H1 (cell line): ENCODE measurements at regions not wholly inside any gene's neighbourhood (a gene's known extent, or its start where the extent isn't known, plus 50 kb on each side); places are given as distances from the start of the nearest gene placed in this dataset.

ENCODE experiments used
- CTCF ChIA-PET: fragments of 300-600 bp; sonication (Branson Sonifier 250); formaldehyde crosslinking; loops from one replicate; lab custom pipeline; 2021; ENCODE audit not compliant: partially characterized antibody; lab: Charles Lee
- POLR2A ChIA-PET: fragments of 300-600 bp; sonication (Branson Sonifier 250); formaldehyde crosslinking; loops from one replicate; lab custom pipeline; 2021; ENCODE audit warnings: inconsistent platforms; ENCODE audit not compliant: partially characterized antibody; lab: Charles Lee
- DNase-seq, 2 experiments: peaks; one replicate each; pipeline versions ENCODE4 v3.0.0 to v3.0.0-alpha.2; 2010 to 2022; ENCODE audit warnings: low spot score in 2 of 2, low read depth in 1 of 2, mixed read lengths in 1 of 2
- FAIRE-seq: peaks from 2 replicates; lab custom pipeline; 2011; peaks lifted over from hg19 to GRCh38; lab: Jason Lieb, UNC
- H2AFZ ChIP-seq: 2 replicates; pipeline ENCODE4 v1.8.1; 2012; ENCODE audit warnings: low read length, inconsistent platforms
- H2AK5ac ChIP-seq: 2 replicates; pipeline ENCODE4 v1.6.1; 2013; ENCODE audit warnings: low read depth, low read length
- H2BK120ac ChIP-seq: replicated peaks from 2 replicates; pipeline ENCODE3; 2013; ENCODE audit warnings: low read depth, low read length, inconsistent platforms
- H2BK12ac ChIP-seq: 2 replicates; pipeline ENCODE4 v1.6.1; 2013; ENCODE audit warnings: low read depth, low read length
- H2BK15ac ChIP-seq: 2 replicates; pipeline ENCODE4 v1.6.1; 2013; ENCODE audit warnings: low read length
- H2BK20ac ChIP-seq: 2 replicates; pipeline ENCODE4 v1.6.1; 2013; ENCODE audit warnings: low read length
- H2BK5ac ChIP-seq: 2 replicates; pipeline ENCODE4 v1.6.1; 2013; ENCODE audit warnings: low read depth, low read length
- H3K14ac ChIP-seq: 2 replicates; pipeline ENCODE4 v1.6.1; 2013; ENCODE audit warnings: inconsistent platforms; ENCODE audit not compliant: insufficient read length
- H3K18ac ChIP-seq: 2 replicates; pipeline ENCODE4 v1.6.1; 2013; ENCODE audit warnings: low read length; ENCODE audit errors: extremely low read depth
- H3K23ac ChIP-seq: 2 replicates; pipeline ENCODE4 v1.6.1; 2013; ENCODE audit warnings: inconsistent platforms; ENCODE audit not compliant: insufficient read length
- H3K23me2 ChIP-seq: 2 replicates; pipeline ENCODE4 v1.6.1; 2013; ENCODE audit warnings: low read depth, low read length
- H3K27ac ChIP-seq: 2 replicates; pipeline ENCODE4 v1.6.1; 2011; ENCODE audit warnings: low read depth, low read length, inconsistent platforms
- H3K27me3 ChIP-seq, 4 experiments: replicated peaks in 1 of 4; 1 replicate in 1 of 4; 2 replicates in 3 of 4; pipeline versions ENCODE4 v1.6.1 to v1.8.1; 2011 to 2013; ENCODE audit warnings: low read length in 3 of 4, mild to moderate bottlenecking in 3 of 4, inconsistent platforms in 2 of 4, mixed read lengths in 2 of 4, moderate library complexity in 1 of 4; ENCODE audit not compliant: control insufficient read depth in 3 of 4, insufficient read depth in 3 of 4; ENCODE audit errors: extremely low read depth in 1 of 4
- H3K36me3 ChIP-seq, 4 experiments: 2 replicates each; pipeline versions ENCODE4 v1.6.1 to v1.8.1; 2011 to 2013; ENCODE audit warnings: mild to moderate bottlenecking in 4 of 4, low read length in 3 of 4, moderate library complexity in 2 of 4, control low read depth in 1 of 4, inconsistent platforms in 1 of 4; ENCODE audit not compliant: insufficient read depth in 4 of 4, control insufficient read depth in 2 of 4
- H3K4ac ChIP-seq: replicated peaks from 2 replicates; pipeline ENCODE3; 2013; ENCODE audit warnings: low read length, low read depth, mixed read lengths, inconsistent platforms; ENCODE audit not compliant: insufficient read length
- H3K4me1 ChIP-seq, 4 experiments: replicated peaks in 1 of 4; 1 replicate in 1 of 4; 2 replicates in 3 of 4; pipeline versions ENCODE4 v1.6.1 to v1.8.1; 2011 to 2013; ENCODE audit warnings: low read length in 3 of 4, inconsistent platforms in 2 of 4, mixed read lengths in 1 of 4; ENCODE audit not compliant: insufficient read depth in 4 of 4, control insufficient read depth in 3 of 4
- H3K4me2 ChIP-seq, 2 experiments: 2 replicates each; pipeline versions ENCODE4 v1.6.1 to v1.8.1; 2011 to 2013; ENCODE audit warnings: low read depth in 2 of 2, low read length in 2 of 2, control low read depth in 1 of 2, inconsistent platforms in 1 of 2, mild to moderate bottlenecking in 1 of 2; ENCODE audit not compliant: insufficient read depth in 1 of 2
- H3K4me3 ChIP-seq, 4 experiments: fragments of 200-600, 300-600 bp in 1 of 4; sonication (generic), shearing (Covaris generic), sonication (Bioruptor Twin) in 1 of 4; 2 replicates each; pipeline versions ENCODE4 v1.5.1 to v1.8.1; 2011 to 2016; ENCODE audit warnings: low read length in 4 of 4, low read depth in 3 of 4, control low read depth in 2 of 4, inconsistent platforms in 2 of 4, mild to moderate bottlenecking in 2 of 4, mixed read lengths in 1 of 4, moderate library complexity in 1 of 4; ENCODE audit not compliant: insufficient read depth in 2 of 4; ENCODE audit errors: extremely low read depth in 1 of 4
- H3K56ac ChIP-seq: replicated peaks from 2 replicates; pipeline ENCODE3; 2013; ENCODE audit warnings: low read depth, mild to moderate bottlenecking, mixed read lengths, low read length, inconsistent platforms; ENCODE audit not compliant: insufficient read length
- H3K79me1 ChIP-seq: 2 replicates; pipeline ENCODE4 v1.6.1; 2013; ENCODE audit warnings: low read depth, low read length, control low read depth
- H3K79me2 ChIP-seq, 2 experiments: 2 replicates each; pipeline versions ENCODE4 v1.6.1 to v1.8.1; 2012 to 2013; ENCODE audit warnings: low read length in 2 of 2, mild to moderate bottlenecking in 2 of 2, inconsistent platforms in 1 of 2; ENCODE audit not compliant: insufficient read depth in 2 of 2, control insufficient read depth in 1 of 2
- H3K9ac ChIP-seq, 4 experiments: replicated peaks in 1 of 4; 1 replicate in 1 of 4; 2 replicates in 3 of 4; pipeline versions ENCODE4 v1.6.1 to v1.8.1; 2011 to 2013; ENCODE audit warnings: low read depth in 3 of 4, low read length in 3 of 4, control low read depth in 2 of 4, mild to moderate bottlenecking in 2 of 4, moderate library complexity in 2 of 4, inconsistent platforms in 1 of 4; ENCODE audit errors: extremely low read depth in 1 of 4
- H3K9me3 ChIP-seq, 2 experiments: 2 replicates each; pipeline versions ENCODE4 v1.6.1 to v1.8.1; 2012 to 2013; ENCODE audit warnings: mild to moderate bottlenecking in 2 of 2, moderate library complexity in 2 of 2, control low read depth in 1 of 2, inconsistent platforms in 1 of 2, low read depth in 1 of 2, low read length in 1 of 2, mixed read lengths in 1 of 2; ENCODE audit not compliant: insufficient read depth in 2 of 2
- H4K20me1 ChIP-seq, 2 experiments: replicated peaks in 1 of 2; 2 replicates each; pipeline versions ENCODE3 to v1.8.1; 2011 to 2013; ENCODE audit warnings: inconsistent platforms in 2 of 2, low read length in 2 of 2, mild to moderate bottlenecking in 1 of 2; ENCODE audit not compliant: insufficient read depth in 2 of 2, control insufficient read depth in 1 of 2
- H4K5ac ChIP-seq: 2 replicates; pipeline ENCODE4 v1.6.1; 2013; ENCODE audit warnings: low read length, low read depth, mixed read lengths, inconsistent platforms; ENCODE audit not compliant: insufficient read length
- H4K8ac ChIP-seq: 2 replicates; pipeline ENCODE4 v1.8.0; 2013; ENCODE audit warnings: mild to moderate bottlenecking, moderate library complexity, low read length, inconsistent platforms; ENCODE audit not compliant: insufficient read depth; ENCODE audit errors: extremely low read depth
- H4K91ac ChIP-seq: replicated peaks from 2 replicates; pipeline ENCODE3; 2013; ENCODE audit warnings: low read length, mixed read lengths, inconsistent platforms; ENCODE audit not compliant: insufficient read length
- ATF3 ChIP-seq: IDR thresholded peaks from 2 replicates; pipeline ENCODE4 v1.6.1; 2011; ENCODE audit warnings: low read depth, mild to moderate bottlenecking, low read length; ENCODE audit not compliant: insufficient read depth
- BACH1 ChIP-seq: IDR thresholded peaks from 2 replicates; pipeline ENCODE4 v1.6.1; 2012; ENCODE audit warnings: low read length, improper control_type of control experiment
- MAFK ChIP-seq: IDR thresholded peaks from 2 replicates; pipeline ENCODE4 v1.6.1; 2012; ENCODE audit warnings: low read depth, mild to moderate bottlenecking, improper control_type of control experiment, low read length
- PHF8 ChIP-seq: fragments of 200-600 bp; sonication (generic); conservative IDR thresholded peaks from 2 replicates; pipeline ENCODE4 v1.7.1; 2012; ENCODE audit warnings: low read depth, mild to moderate bottlenecking, inconsistent platforms, low read length, moderate library complexity
- TBP ChIP-seq: IDR thresholded peaks from 2 replicates; pipeline ENCODE4 v1.6.1; 2011; ENCODE audit warnings: low read depth, low read length, improper control_type of control experiment
- TEAD4 ChIP-seq: IDR thresholded peaks from 2 replicates; pipeline ENCODE4 v1.6.1; 2012; ENCODE audit warnings: low read depth, low read length, inconsistent platforms, mixed read lengths
- WGBS, 2 experiments: shearing (Covaris generic) in 1 of 2; methylation state at CpG; one replicate each; pipeline versions ENCODE4 v1.1.6 to v1.1.7; 2013 to 2015; ENCODE audit warnings: low lambda C conversion rate in 2 of 2, mixed read lengths in 2 of 2, inconsistent platforms in 1 of 2, low coverage in 1 of 2, missing lambda C conversion rate in 1 of 2; ENCODE audit not compliant: insufficient replicate concordance in 2 of 2, insufficient coverage in 1 of 2, insufficient read length in 1 of 2; ENCODE audit errors: extremely low coverage in 1 of 2, missing lambda C conversion rate in 1 of 2; 5-methylcytosine and 5-hydroxymethylcytosine counted together

- Histone ChIP-seq H3K56ac (no peak overlapping the region), H3K4me2 (no peak overlapping the region), H2BK5ac (no peak overlapping the region), H3K4me3 (no peak overlapping the region), H2BK12ac (no peak overlapping the region), H3K27ac (no peak overlapping the region), H3K79me2 (no peaks in the 10 kb centered on the region), H2BK15ac (no peak overlapping the region), H3K36me3 (no peaks in the 10 kb centered on the region), H3K27me3 (no peaks in the 10 kb centered on the region), H3K23ac (no peak overlapping the region), H4K91ac (no peak overlapping the region), H3K23me2 (no peaks in the 10 kb centered on the region; the same call in 1 of the 2 replicates), H4K8ac (no peak overlapping the region), H2BK120ac (no peak overlapping the region), H2BK20ac (no peak overlapping the region), H2AFZ (peak overlapping the region; percentile 49; the same call in 1 of the 2 replicates), H3K9ac (no peak overlapping the region), H3K9me3 (peaks cover 0 to 4% of the 10 kb centered on the region in 2 experiments; a peak in 1 of 4 replicates), H3K79me1 (no peaks in the 10 kb centered on the region), H3K14ac (no peak overlapping the region), H3K4me1 (no peaks in the 10 kb centered on the region), H3K18ac (no peak overlapping the region), H4K5ac (no peak overlapping the region), H2AK5ac (no peak overlapping the region), H3K4ac (no peak overlapping the region), H4K20me1 (no peaks in the 10 kb centered on the region)
- WGBS, 2 experiments = 85% methylated on average over 4 of the region's 4 CpGs; no CpG with 5 or more reads in 1 of the 2 experiments
- TF ChIP-seq MAFK (no peak), BACH1 (no peak), TBP (no peak), ATF3 (no peak), PHF8 (no peak), TEAD4 (no peak)
- DNase-seq (no peak), FAIRE-seq (no peak)
- POLR2A ChIA-PET = no interaction called here
- CTCF ChIA-PET = interaction anchor here (1.6 to 2.2 kb wide), 3 partner anchors 10 to 154 kb away, joined by 6 to 7 read pairs (median 7); no protein-coding TSS in a partner anchor
Observed at GRCh38 chr6:85329196-85329595, 120.7 kb upstream of the NT5E start.
